Gastroesophageal sphincter (tissue), 3 donors: ENCODE measurements at regions not wholly inside any gene's neighbourhood (a gene's known extent, or its start where the extent isn't known, plus 50 kb on each side); places are given as distances from the start of the nearest gene placed in this dataset.

Experiments
- EP300 ChIP-seq: sonication (generic); formaldehyde crosslinking; IDR thresholded peaks from one replicate; pipeline ENCODE4 v1.6.1; 2017; ENCODE audit warnings: antibody characterized with exemption, mild to moderate bottlenecking
- POLR2A ChIP-seq, 2 donors: fragments of 450-650 bp; IDR thresholded peaks; one replicate each; pipeline ENCODE4 v1.6.1; 2017; ENCODE audit warnings: antibody characterized with exemption in 2 of 2, mild to moderate bottlenecking in 2 of 2, moderate library complexity in 1 of 2
- POLR2AphosphoS5 ChIP-seq: sonication (generic); formaldehyde crosslinking; IDR thresholded peaks from one replicate; pipeline ENCODE4 v1.6.1; 2017; ENCODE audit warnings: antibody characterized with exemption
- TF ChIP-seq, protein P1 (sequence below), 4 experiments: fragments of 200-600 bp in 2 of 4; fragments of 450-650 bp in 2 of 4; sonication (generic) in 1 of 4; IDR thresholded peaks; one replicate each; pipeline ENCODE4 v1.5.1; 2017 to 2019; ENCODE audit warnings: antibody characterized with exemption in 4 of 4, mild to moderate bottlenecking in 2 of 4, moderate library complexity in 2 of 4

DNA sequence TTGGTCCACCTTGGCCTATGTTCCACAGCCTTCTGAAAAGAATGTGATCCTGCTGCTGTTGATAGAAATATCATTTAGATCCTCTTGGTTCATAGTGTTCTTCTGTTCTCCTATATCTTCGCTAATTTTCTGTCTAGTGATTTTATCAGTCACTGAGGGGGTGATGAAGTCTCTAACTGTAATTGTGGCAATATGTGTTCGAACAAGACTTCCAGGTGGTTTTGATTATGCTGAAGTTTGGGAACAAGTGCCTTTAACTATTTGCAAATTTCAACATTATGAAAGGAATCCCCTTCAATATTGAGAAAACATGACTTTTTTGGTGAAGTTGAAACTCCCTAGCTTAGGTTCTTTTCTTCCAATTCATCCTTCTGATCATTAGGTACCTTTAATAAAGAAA lies 140.4 kb downstream of the MTX2 start:
- no peak for TF ChIP-seq POLR2AphosphoS5
- TF ChIP-seq, protein P1, sequence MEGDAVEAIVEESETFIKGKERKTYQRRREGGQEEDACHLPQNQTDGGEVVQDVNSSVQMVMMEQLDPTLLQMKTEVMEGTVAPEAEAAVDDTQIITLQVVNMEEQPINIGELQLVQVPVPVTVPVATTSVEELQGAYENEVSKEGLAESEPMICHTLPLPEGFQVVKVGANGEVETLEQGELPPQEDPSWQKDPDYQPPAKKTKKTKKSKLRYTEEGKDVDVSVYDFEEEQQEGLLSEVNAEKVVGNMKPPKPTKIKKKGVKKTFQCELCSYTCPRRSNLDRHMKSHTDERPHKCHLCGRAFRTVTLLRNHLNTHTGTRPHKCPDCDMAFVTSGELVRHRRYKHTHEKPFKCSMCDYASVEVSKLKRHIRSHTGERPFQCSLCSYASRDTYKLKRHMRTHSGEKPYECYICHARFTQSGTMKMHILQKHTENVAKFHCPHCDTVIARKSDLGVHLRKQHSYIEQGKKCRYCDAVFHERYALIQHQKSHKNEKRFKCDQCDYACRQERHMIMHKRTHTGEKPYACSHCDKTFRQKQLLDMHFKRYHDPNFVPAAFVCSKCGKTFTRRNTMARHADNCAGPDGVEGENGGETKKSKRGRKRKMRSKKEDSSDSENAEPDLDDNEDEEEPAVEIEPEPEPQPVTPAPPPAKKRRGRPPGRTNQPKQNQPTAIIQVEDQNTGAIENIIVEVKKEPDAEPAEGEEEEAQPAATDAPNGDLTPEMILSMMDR (IDR thresholded peaks at IDR 0.05), result no peak
- no peak for TF ChIP-seq POLR2A (IDR thresholded peaks at IDR 0.05)
- TF ChIP-seq EP300, result no peak
